ENCODE measurements at regions not wholly inside any gene's neighbourhood (a gene's known extent, or its start where the extent isn't known, plus 50 kb on each side); places are given as distances from the start of the nearest gene placed in this dataset.

DNA sequence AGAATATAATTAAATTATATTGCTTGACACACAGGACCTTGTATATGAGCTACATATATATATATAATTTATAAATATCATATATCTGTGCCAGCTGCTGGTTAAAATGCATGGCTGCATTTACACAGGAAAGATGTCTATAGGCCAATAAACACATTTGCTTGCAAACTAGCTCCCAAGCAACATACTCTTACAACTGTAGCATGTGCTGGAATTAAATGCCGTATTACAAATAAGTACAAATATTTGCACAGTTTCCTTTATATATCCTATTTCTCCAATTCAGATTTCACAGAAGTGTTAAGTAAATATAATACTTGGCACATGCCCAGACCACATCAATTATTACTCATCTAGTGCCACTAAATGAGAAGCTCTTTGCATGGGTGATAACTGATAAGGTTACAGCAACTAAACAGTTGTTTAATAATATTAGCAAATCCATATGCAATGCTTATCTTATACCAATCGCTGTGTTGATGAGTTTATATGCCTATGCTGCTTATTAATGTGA lies 66.7 kb upstream of the E2F7 start:
- WGBS, 3 donors, result 70 to 74% (median 71%) methylated on average over 2 of the region's 2 CpGs
- Histone ChIP-seq H3K36me3 (ENCODE audit: insufficient read depth in 1 of 2, low read depth in 1 of 2) (no peaks in the 10 kb centered on the region), H3K4me3 (no peak overlapping the region), H3K27ac (no peak overlapping the region), H3K27me3 (ENCODE audit: insufficient read depth in 3 of 3, low read length in 2 of 3) (no peaks in the 10 kb centered on the region), H3K9me3 (no peaks in the 10 kb centered on the region), H3K4me1 (no peaks in the 10 kb centered on the region)
- intact Hi-C loops (cut with DNase I), result no loop called here
- ATAC-seq (no peak), DNase-seq (no peak)
- TF ChIP-seq, protein P1, sequence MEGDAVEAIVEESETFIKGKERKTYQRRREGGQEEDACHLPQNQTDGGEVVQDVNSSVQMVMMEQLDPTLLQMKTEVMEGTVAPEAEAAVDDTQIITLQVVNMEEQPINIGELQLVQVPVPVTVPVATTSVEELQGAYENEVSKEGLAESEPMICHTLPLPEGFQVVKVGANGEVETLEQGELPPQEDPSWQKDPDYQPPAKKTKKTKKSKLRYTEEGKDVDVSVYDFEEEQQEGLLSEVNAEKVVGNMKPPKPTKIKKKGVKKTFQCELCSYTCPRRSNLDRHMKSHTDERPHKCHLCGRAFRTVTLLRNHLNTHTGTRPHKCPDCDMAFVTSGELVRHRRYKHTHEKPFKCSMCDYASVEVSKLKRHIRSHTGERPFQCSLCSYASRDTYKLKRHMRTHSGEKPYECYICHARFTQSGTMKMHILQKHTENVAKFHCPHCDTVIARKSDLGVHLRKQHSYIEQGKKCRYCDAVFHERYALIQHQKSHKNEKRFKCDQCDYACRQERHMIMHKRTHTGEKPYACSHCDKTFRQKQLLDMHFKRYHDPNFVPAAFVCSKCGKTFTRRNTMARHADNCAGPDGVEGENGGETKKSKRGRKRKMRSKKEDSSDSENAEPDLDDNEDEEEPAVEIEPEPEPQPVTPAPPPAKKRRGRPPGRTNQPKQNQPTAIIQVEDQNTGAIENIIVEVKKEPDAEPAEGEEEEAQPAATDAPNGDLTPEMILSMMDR (IDR thresholded peaks at IDR 0.05), result no peak

DNA sequence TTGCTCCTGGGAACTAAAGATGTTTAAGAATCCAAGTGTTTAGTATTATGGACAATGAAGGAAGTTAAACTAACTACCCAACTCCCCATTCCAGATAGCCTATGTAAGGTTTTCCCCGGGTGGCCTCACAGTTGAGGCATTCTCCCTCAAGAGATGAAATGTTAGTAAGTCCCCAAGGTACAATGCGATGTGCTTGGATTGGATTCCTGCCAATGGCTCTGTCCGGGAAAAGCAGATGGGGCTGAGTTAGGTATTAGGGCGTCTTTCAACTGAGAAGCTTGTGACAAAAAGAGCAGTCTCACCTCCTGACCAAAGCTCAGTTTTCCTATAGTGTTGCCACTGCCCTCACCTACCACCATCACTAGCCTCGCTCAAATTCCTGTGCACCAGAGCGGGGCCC lies 64.8 kb upstream of the E2F7 start:
- Histone ChIP-seq H3K27ac (no peak overlapping the region), H3K9me3 (no peaks in the 10 kb centered on the region), H3K4me3 (no peak overlapping the region), H3K27me3 (ENCODE audit: insufficient read depth in 3 of 3, low read length in 2 of 3) (no peaks in the 10 kb centered on the region), H3K36me3 (ENCODE audit: insufficient read depth in 1 of 2, low read depth in 1 of 2) (no peaks in the 10 kb centered on the region), H3K4me1 (no peaks in the 10 kb centered on the region)
- ATAC-seq, result no peak
- DNase-seq, result no peak
- intact Hi-C loops (cut with DNase I), result no loop called here
- TF ChIP-seq, protein P1 (IDR thresholded peaks at IDR 0.05), result no peak
- WGBS, 3 donors, result 53 to 59% (median 58%) methylated on average over 6 of the region's 6 CpGs

DNA sequence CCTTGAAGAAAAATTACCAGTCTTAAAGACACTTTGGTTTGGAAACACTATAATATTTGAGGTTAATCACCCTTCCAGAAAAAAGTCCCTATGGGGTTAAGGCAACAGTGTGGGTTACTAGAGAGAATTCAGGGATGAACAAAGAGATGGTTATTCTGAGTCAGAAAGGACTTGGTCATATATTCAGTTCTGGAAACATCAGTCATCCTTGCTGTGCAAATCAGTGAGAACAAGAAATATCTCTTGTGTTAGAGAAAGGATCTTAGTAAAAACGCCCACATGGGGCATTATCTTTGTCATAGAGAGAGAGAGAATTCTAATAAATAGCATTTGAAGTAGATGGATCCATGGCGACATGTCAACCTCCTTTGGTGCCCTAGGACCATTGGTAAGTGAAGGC lies 59.4 kb upstream of the E2F7 start:
- WGBS, 3 donors, result 68 to 80% (median 74%) methylated on average over 2 of the region's 2 CpGs
- TF ChIP-seq, protein P1 (IDR thresholded peaks at IDR 0.05), result no peak

DNA sequence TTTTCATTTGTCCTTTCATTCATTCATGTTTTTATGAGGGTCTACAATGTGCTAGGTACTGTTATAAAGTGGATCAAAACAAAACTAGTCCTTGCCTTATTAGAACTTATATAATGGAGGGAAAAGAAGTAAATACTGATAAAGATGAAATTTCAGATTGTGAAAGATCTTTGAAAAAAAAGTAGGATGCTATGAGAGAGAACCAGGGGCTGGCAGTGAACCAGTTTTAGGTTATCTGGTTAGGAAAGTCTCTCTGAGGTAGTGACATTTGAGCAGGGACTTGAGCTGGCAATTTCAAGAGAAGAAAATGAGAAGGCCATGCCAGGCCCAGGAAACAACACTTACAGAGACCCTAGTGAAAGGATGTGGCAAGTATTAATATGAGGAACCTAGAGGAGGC lies 57.3 kb upstream of the E2F7 start:
- DNase-seq, result no peak
- H3K4me3 ChIP-seq, result no peak overlapping the region
- TF ChIP-seq, protein P1 (IDR thresholded peaks at IDR 0.05), result no peak
- H3K9me3 ChIP-seq, result no peaks in the 10 kb centered on the region
- H3K27me3 ChIP-seq (ENCODE audit: insufficient read depth in 3 of 3, low read length in 2 of 3), result no peaks in the 10 kb centered on the region
- H3K27ac ChIP-seq, result no peak overlapping the region
- H3K36me3 ChIP-seq (ENCODE audit: insufficient read depth in 1 of 2, low read depth in 1 of 2), result no peaks in the 10 kb centered on the region
- no peaks in the 10 kb centered on the region for H3K4me1 ChIP-seq
- intact Hi-C loops (cut with DNase I), result no loop called here
- no peak for ATAC-seq

More for the DNA sequence above, 59.4 kb upstream of the E2F7 start:
- H3K27me3 ChIP-seq (ENCODE audit: insufficient read depth in 3 of 3, low read length in 2 of 3), result no peaks in the 10 kb centered on the region
- no peak overlapping the region for H3K27ac ChIP-seq
- H3K4me3 ChIP-seq, result no peak overlapping the region
- H3K4me1 ChIP-seq, result no peaks in the 10 kb centered on the region
- no peak for ATAC-seq
- intact Hi-C loops (cut with DNase I), result no loop called here
- no peak for DNase-seq
- H3K36me3 ChIP-seq (ENCODE audit: insufficient read depth in 1 of 2, low read depth in 1 of 2), result no peaks in the 10 kb centered on the region
- no peaks in the 10 kb centered on the region for H3K9me3 ChIP-seq

DNA sequence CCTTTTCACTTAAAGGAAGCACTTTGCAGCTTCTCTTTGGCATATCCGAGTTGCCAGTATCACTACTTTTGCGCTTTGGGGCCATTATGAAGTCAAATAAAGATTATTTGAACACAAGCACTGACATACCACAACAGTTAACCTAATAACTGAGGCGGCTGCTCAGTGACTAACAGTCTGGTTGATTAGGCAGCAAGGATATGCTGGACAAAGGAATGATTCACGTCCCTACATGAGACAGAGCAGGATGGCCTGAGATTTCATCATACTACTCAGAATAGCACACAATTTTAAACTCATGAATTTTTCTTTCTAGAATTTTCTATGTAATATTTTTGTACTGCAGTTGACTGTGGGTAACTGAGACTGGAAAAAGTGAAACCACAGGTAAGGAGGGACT lies 56.9 kb upstream of the E2F7 start:
- ATAC-seq, result no peak
- 74 to 80% (median 76%) methylated on average over 4 of the region's 4 CpGs for WGBS, 3 donors
- Histone ChIP-seq H3K27me3 (ENCODE audit: insufficient read depth in 3 of 3, low read length in 2 of 3) (no peaks in the 10 kb centered on the region), H3K36me3 (ENCODE audit: insufficient read depth in 1 of 2, low read depth in 1 of 2) (no peaks in the 10 kb centered on the region), H3K9me3 (no peaks in the 10 kb centered on the region), H3K4me1 (no peaks in the 10 kb centered on the region), H3K27ac (no peak overlapping the region), H3K4me3 (no peak overlapping the region)
- intact Hi-C loops (cut with DNase I), result no loop called here
- TF ChIP-seq, protein P1 (IDR thresholded peaks at IDR 0.05), result no peak
- DNase-seq, result no peak

Data from psoas muscle (tissue), 7 donors.